IPS DF 4.7 (cell line): ENCODE measurements at regions not wholly inside any gene's neighbourhood (a gene's known extent, or its start where the extent isn't known, plus 50 kb on each side); places are given as distances from the start of the nearest gene placed in this dataset.
A peak's percentile ranks its signal among the peaks of the same experiment; 100 is the strongest.
"Not testable (repeated sequence)": the region's sequence is repeated elsewhere in the genome, so short reads cannot be mapped to it uniquely, and the experiment has no call there.

ENCODE experiments used
- DNase-seq: peaks from one replicate; pipeline ENCODE4 v3.0.0-alpha.2; 2013; ENCODE audit warnings: low spot score; ENCODE audit errors: extremely low read depth

- DNase-seq: peak; percentile 25
Measured at GRCh38 chr12:131473741-131474709, 236.9 kb upstream of the SFSWAP start.

GRCh38 chr12:131475012-131475411 lies 235.9 kb upstream of the SFSWAP start:
- DNase-seq: not testable (repeated sequence)

- no peak for DNase-seq
Measured at GRCh38 chr12:131477613-131478012, 233.3 kb upstream of the SFSWAP start.

- no peak for DNase-seq
Measured at GRCh38 chr12:131478468-131478867, 232.4 kb upstream of the SFSWAP start.

GRCh38 chr12:131482199-131482598 lies 228.7 kb upstream of the SFSWAP start:
- DNase-seq: no peak

GRCh38 chr12:131482686-131483085 lies 228.2 kb upstream of the SFSWAP start:
- DNase-seq: no peak

- DNase-seq: no peak
Measured at GRCh38 chr12:131486451-131487230, 224.2 kb upstream of the SFSWAP start.

- DNase-seq: no peak
Measured at GRCh38 chr12:131487388-131488124, 223.3 kb upstream of the SFSWAP start.

- no peak for DNase-seq
Measured at GRCh38 chr12:131489718-131490117, 221.2 kb upstream of the SFSWAP start.

GRCh38 chr12:131491155-131491554 lies 219.7 kb upstream of the SFSWAP start:
- no peak for DNase-seq

GRCh38 chr12:131491916-131492490 lies 218.9 kb upstream of the SFSWAP start:
- no peak for DNase-seq

- DNase-seq: no peak
Measured at GRCh38 chr12:131493068-131493826, 217.6 kb upstream of the SFSWAP start.

- DNase-seq: no peak
Measured at GRCh38 chr12:131494216-131494615, 216.7 kb upstream of the SFSWAP start.

GRCh38 chr12:131494741-131495524 lies 216.0 kb upstream of the SFSWAP start:
- no peak for DNase-seq

GRCh38 chr12:131497966-131498365 lies 212.9 kb upstream of the SFSWAP start:
- DNase-seq: no peak

- no peak for DNase-seq
Measured at GRCh38 chr12:131499160-131499863, 211.6 kb upstream of the SFSWAP start.

GRCh38 chr12:131499864-131500190 lies 211.1 kb upstream of the SFSWAP start:
- DNase-seq: no peak

- no peak for DNase-seq
Measured at GRCh38 chr12:131500564-131500963, 210.3 kb upstream of the SFSWAP start.

- no peak for DNase-seq
Measured at GRCh38 chr12:131505561-131505960, 205.3 kb upstream of the SFSWAP start.
